HG03064 (cell line): ENCODE measurements at regions not wholly inside any gene's neighbourhood (a gene's known extent, or its start where the extent isn't known, plus 50 kb on each side); places are given as distances from the start of the nearest gene placed in this dataset.

ENCODE experiments used
- ATAC-seq: cut with Tn5 transposase; IDR thresholded peaks from one replicate; pipeline ENCODE4 v1.9.1; 2021; ENCODE audit warnings: low read depth; ENCODE audit not compliant: unreplicated experiment

DNA sequence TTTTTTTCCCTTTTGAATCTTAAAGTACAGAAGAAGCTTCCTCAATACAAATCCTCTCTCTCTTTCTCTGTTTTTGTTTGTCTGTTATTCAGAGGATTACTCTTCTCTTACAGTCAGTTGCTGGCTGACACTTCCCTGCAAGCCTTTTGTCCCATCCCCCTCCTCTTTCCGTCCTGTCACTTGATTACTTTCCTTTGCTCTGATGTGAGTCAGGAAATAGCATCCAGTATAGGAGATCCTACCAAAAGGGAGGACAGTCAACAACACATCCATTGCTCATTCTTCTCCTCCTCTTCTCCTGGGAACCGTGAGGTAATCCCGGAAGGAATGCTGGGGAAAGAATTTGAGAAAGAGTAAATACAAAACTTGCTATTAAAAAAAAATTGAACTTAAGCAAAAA is 79.3 kb upstream of the SCN7A start:
- ATAC-seq, result no peak

GRCh38 chr2:166572937-166573336 is 78.9 kb upstream of the SCN7A start:
- no peak for ATAC-seq

- no peak for ATAC-seq
Observed at GRCh38 chr2:166568409-166568808, 74.4 kb upstream of the SCN7A start.

DNA sequence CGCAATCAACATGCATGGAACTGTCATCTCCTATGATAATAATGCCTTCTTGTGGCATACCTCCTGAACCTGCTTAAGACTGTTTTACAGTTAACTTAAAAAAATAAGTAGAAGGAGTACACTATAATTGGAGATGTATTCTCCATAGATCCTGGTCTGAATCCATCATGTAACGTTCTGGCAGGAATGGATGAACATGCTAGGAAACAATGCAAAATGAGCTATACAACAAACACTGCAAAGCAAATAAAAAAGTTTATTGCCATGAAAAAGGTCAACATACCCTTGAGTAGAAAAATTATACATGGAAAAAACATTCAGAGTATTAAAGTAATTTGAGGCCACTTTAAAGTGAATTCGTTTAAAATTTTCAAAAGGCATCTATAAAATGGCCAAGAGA is 71.5 kb upstream of the SCN7A start:
- no peak for ATAC-seq

GRCh38 chr2:166563894-166564293 is 69.8 kb upstream of the SCN7A start:
- no peak for ATAC-seq

GRCh38 chr2:166560022-166560421 is 66.0 kb upstream of the SCN7A start:
- ATAC-seq, result no peak

DNA sequence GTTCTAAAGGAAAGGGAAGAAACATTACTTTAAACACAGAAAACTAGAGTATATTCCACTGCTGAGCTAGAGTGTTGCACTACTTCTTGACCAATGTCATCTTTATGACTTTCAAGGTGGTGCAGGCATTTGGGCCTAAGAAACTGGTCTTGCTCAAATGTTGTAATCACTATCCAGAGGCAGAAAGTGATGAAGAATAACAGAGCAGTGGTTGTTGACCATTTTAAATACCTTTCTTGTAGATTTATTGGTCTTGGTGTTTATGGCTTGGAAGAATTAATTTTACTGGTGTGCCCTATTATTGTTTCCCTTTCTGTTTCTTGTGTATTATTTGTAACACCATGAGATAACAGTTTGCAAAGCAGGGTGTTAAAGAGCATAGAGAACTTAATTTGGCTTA is 56.9 kb upstream of the SCN7A start:
- no peak for ATAC-seq

- ATAC-seq, result no peak
Observed at GRCh38 chr2:166545473-166545872, 51.4 kb upstream of the SCN7A start.
